H1 (cell line): ENCODE measurements at regions not wholly inside any gene's neighbourhood (a gene's known extent, or its start where the extent isn't known, plus 50 kb on each side); places are given as distances from the start of the nearest gene placed in this dataset.

Experiments used
- ASH2L ChIP-seq: fragments of 200-600, 300-600 bp; sonication (generic); IDR thresholded peaks from one replicate; pipeline ENCODE4 v1.7.1; 2017; ENCODE audit warnings: low read length
- FOSL1 ChIP-seq: IDR thresholded peaks from 2 replicates; pipeline ENCODE4 v1.6.1; 2011; ENCODE audit warnings: mild to moderate bottlenecking, low read depth, low read length, moderate library complexity; ENCODE audit not compliant: insufficient read depth
- GTF2F1 ChIP-seq: IDR thresholded peaks from 2 replicates; pipeline ENCODE4 v1.6.1; 2012; ENCODE audit warnings: low read depth, low read length, improper control_type of control experiment, borderline replicate concordance
- NRF1 ChIP-seq: IDR thresholded peaks from 2 replicates; pipeline ENCODE4 v1.6.1; 2011; ENCODE audit warnings: mild to moderate bottlenecking, low read depth, low read length, improper control_type of control experiment
- RFX5 ChIP-seq: IDR thresholded peaks from 2 replicates; pipeline ENCODE4 v1.6.1; 2011; ENCODE audit warnings: low read depth, low read length, improper control_type of control experiment, borderline replicate concordance
- RNF2 ChIP-seq: fragments of 200-900, 300-1000 bp; sonication (generic); IDR thresholded peaks from 2 replicates; pipeline ENCODE4 v1.7.1; 2016; ENCODE audit warnings: borderline replicate concordance, low read depth, mild to moderate bottlenecking, antibody characterized with exemption, low read length; ENCODE audit not compliant: poor library complexity, severe bottlenecking; ENCODE audit errors: missing control alignments
- YY1 ChIP-seq: IDR thresholded peaks from 2 replicates; pipeline ENCODE4 v1.6.1; 2011; ENCODE audit warnings: low read depth, mild to moderate bottlenecking, low read length
- TF ChIP-seq, protein P1 (sequence below): fragments of 300-600 bp; sonication (generic); IDR thresholded peaks from 2 replicates; pipeline ENCODE4 v1.7.1; 2012; ENCODE audit warnings: low read length, moderate library complexity, mild to moderate bottlenecking, inconsistent platforms; ENCODE audit not compliant: insufficient replicate concordance
- TF ChIP-seq, protein P2 (sequence below): IDR thresholded peaks from 2 replicates; pipeline ENCODE4 v1.6.1; 2012; ENCODE audit warnings: inconsistent platforms

DNA sequence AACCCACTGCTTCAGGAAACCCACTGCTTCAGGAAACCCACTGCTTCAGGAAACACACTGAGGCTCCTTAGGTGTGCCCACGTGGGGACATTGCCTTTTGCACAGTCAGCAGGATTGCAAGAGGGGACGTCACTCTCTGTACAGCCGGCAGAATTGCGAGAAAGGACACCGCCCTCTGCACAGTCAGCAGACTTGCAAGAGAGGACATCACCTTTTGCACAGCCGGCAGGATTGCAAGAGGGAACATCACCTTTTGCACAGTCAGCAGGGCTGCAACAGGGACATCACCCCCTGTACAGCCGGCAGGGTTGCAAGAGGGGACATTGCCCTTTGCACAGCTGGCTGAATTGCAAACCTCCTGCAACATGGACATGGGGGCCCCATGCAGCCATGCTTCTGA lies 407.6 kb downstream of the GLRX3 start (continued):
- TF ChIP-seq, protein P1, sequence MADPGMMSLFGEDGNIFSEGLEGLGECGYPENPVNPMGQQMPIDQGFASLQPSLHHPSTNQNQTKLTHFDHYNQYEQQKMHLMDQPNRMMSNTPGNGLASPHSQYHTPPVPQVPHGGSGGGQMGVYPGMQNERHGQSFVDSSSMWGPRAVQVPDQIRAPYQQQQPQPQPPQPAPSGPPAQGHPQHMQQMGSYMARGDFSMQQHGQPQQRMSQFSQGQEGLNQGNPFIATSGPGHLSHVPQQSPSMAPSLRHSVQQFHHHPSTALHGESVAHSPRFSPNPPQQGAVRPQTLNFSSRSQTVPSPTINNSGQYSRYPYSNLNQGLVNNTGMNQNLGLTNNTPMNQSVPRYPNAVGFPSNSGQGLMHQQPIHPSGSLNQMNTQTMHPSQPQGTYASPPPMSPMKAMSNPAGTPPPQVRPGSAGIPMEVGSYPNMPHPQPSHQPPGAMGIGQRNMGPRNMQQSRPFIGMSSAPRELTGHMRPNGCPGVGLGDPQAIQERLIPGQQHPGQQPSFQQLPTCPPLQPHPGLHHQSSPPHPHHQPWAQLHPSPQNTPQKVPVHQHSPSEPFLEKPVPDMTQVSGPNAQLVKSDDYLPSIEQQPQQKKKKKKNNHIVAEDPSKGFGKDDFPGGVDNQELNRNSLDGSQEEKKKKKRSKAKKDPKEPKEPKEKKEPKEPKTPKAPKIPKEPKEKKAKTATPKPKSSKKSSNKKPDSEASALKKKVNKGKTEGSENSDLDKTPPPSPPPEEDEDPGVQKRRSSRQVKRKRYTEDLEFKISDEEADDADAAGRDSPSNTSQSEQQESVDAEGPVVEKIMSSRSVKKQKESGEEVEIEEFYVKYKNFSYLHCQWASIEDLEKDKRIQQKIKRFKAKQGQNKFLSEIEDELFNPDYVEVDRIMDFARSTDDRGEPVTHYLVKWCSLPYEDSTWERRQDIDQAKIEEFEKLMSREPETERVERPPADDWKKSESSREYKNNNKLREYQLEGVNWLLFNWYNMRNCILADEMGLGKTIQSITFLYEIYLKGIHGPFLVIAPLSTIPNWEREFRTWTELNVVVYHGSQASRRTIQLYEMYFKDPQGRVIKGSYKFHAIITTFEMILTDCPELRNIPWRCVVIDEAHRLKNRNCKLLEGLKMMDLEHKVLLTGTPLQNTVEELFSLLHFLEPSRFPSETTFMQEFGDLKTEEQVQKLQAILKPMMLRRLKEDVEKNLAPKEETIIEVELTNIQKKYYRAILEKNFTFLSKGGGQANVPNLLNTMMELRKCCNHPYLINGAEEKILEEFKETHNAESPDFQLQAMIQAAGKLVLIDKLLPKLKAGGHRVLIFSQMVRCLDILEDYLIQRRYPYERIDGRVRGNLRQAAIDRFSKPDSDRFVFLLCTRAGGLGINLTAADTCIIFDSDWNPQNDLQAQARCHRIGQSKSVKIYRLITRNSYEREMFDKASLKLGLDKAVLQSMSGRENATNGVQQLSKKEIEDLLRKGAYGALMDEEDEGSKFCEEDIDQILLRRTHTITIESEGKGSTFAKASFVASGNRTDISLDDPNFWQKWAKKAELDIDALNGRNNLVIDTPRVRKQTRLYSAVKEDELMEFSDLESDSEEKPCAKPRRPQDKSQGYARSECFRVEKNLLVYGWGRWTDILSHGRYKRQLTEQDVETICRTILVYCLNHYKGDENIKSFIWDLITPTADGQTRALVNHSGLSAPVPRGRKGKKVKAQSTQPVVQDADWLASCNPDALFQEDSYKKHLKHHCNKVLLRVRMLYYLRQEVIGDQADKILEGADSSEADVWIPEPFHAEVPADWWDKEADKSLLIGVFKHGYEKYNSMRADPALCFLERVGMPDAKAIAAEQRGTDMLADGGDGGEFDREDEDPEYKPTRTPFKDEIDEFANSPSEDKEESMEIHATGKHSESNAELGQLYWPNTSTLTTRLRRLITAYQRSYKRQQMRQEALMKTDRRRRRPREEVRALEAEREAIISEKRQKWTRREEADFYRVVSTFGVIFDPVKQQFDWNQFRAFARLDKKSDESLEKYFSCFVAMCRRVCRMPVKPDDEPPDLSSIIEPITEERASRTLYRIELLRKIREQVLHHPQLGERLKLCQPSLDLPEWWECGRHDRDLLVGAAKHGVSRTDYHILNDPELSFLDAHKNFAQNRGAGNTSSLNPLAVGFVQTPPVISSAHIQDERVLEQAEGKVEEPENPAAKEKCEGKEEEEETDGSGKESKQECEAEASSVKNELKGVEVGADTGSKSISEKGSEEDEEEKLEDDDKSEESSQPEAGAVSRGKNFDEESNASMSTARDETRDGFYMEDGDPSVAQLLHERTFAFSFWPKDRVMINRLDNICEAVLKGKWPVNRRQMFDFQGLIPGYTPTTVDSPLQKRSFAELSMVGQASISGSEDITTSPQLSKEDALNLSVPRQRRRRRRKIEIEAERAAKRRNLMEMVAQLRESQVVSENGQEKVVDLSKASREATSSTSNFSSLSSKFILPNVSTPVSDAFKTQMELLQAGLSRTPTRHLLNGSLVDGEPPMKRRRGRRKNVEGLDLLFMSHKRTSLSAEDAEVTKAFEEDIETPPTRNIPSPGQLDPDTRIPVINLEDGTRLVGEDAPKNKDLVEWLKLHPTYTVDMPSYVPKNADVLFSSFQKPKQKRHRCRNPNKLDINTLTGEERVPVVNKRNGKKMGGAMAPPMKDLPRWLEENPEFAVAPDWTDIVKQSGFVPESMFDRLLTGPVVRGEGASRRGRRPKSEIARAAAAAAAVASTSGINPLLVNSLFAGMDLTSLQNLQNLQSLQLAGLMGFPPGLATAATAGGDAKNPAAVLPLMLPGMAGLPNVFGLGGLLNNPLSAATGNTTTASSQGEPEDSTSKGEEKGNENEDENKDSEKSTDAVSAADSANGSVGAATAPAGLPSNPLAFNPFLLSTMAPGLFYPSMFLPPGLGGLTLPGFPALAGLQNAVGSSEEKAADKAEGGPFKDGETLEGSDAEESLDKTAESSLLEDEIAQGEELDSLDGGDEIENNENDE: no peak
- TF ChIP-seq YY1 (no peak), GTF2F1 (no peak), RFX5 (no peak), FOSL1 (no peak), RNF2 (no peak), NRF1 (no peak), ASH2L (no peak)
- TF ChIP-seq, protein P2, sequence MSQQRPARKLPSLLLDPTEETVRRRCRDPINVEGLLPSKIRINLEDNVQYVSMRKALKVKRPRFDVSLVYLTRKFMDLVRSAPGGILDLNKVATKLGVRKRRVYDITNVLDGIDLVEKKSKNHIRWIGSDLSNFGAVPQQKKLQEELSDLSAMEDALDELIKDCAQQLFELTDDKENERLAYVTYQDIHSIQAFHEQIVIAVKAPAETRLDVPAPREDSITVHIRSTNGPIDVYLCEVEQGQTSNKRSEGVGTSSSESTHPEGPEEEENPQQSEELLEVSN: no peak
